Neural crest cell (in vitro differentiated cells): ENCODE measurements at regions not wholly inside any gene's neighbourhood (a gene's known extent, or its start where the extent isn't known, plus 50 kb on each side); places are given as distances from the start of the nearest gene placed in this dataset.

Experiments used
- DNase-seq: peaks from one replicate; pipeline ENCODE4 v3.0.0; 2021; ENCODE audit warnings: low read depth, mixed read lengths, low spot score
- H3K27ac Mint-ChIP-seq: one replicate; pipeline ENCODE4 v1.8.0; 2021; ENCODE audit warnings: mild to moderate bottlenecking, mixed read lengths; ENCODE audit not compliant: unreplicated experiment
- H3K27me3 Mint-ChIP-seq: 2 replicates; pipeline ENCODE4 v1.8.0; 2021; ENCODE audit warnings: low read depth, mild to moderate bottlenecking, mixed read lengths
- H3K36me3 Mint-ChIP-seq: 2 replicates; pipeline ENCODE4 v1.8.0; 2021; ENCODE audit warnings: low read depth, mild to moderate bottlenecking, mixed read lengths
- H3K4me1 Mint-ChIP-seq: 2 replicates; pipeline ENCODE4 v1.8.0; 2021; ENCODE audit warnings: mixed read lengths
- H3K4me3 Mint-ChIP-seq: one replicate; pipeline ENCODE4 v1.8.0; 2021; ENCODE audit warnings: mild to moderate bottlenecking, mixed read lengths
- H3K9me3 Mint-ChIP-seq: 2 replicates; pipeline ENCODE4 v1.8.0; 2021; ENCODE audit warnings: mixed read lengths
- TF ChIP-seq, protein P1 (sequence below): fragments of 200-600 bp; sonication (generic); conservative IDR thresholded peaks from 2 replicates; pipeline ENCODE4 v1.5.0; 2021; ENCODE audit warnings: antibody characterized with exemption, mild to moderate bottlenecking

DNA sequence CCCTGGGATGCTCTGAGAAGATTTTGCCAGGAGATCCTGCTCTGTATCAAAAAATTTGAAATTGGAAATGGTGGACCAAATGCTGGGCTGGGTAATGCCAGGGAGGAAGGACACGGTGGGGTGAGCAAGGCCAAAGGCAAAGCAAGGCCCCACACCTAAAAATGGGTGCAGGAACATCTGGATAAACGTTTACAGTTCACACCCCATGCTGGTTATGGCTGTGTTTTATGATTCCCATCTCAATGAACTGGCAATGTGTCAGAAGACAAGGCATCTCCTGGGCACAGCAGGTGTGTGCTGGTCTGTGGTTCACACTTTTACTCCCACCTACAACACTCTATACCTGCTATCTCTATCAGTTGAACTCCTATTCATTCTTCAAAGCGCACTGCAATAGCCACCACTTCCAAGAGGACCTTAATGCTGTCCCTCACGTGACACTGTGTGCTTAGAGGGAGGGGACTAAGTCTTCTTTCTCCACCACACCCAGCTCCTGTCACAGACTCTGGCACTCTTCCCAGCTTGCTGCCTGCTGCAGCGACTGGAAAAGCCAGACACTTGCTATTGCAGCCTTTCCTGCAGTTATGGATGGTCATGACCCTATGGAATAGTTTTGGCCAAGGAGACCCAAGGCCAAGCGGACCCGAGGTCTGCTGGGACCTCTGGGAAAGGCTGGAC lies 277.5 kb downstream of the CTTN start:
- Mint-ChIP-seq H3K27ac (no peak overlapping the region), H3K9me3 (no peaks in the 10 kb centered on the region), H3K27me3 (no peaks in the 10 kb centered on the region), H3K4me1 (peaks cover 5% of the 10 kb centered on the region), H3K36me3 (no peaks in the 10 kb centered on the region), H3K4me3 (no peak overlapping the region)
- TF ChIP-seq, protein P1, sequence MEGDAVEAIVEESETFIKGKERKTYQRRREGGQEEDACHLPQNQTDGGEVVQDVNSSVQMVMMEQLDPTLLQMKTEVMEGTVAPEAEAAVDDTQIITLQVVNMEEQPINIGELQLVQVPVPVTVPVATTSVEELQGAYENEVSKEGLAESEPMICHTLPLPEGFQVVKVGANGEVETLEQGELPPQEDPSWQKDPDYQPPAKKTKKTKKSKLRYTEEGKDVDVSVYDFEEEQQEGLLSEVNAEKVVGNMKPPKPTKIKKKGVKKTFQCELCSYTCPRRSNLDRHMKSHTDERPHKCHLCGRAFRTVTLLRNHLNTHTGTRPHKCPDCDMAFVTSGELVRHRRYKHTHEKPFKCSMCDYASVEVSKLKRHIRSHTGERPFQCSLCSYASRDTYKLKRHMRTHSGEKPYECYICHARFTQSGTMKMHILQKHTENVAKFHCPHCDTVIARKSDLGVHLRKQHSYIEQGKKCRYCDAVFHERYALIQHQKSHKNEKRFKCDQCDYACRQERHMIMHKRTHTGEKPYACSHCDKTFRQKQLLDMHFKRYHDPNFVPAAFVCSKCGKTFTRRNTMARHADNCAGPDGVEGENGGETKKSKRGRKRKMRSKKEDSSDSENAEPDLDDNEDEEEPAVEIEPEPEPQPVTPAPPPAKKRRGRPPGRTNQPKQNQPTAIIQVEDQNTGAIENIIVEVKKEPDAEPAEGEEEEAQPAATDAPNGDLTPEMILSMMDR, result no peak
- no peak for DNase-seq

DNA sequence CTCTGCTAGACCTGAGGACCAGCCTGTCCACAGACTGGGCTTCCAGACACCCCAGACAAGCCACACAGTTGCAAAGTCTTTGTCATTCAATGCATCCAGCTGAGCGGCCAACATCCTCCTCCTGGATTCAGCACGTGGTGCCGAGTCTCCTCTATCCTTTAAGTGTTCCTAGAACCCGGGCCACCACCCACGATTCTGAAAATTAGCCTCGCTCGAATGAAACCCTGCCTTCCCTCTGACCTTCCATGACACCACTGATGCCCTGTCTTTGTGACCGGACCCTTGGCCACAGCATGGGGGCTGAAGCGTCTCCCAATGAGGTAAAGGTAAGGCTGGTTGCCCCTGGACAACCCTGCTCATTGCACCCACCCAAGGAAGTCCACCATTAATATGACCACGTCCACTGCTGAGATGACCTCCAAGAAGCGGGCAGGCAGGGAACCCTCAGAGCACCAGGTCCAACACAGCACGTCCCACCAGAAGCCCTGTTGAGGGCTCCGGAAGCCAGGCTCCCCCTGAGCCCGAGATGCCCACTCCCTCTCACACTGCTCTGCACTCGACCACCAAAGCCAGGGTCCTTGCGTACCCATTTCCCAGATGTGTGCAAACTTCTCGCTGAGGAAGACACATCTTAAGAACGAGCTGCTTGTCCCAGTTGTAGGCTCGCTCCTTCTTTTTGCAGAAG lies 279.0 kb downstream of the CTTN start:
- TF ChIP-seq, protein P1, result no peak
- Mint-ChIP-seq H3K27ac (no peak overlapping the region), H3K27me3 (no peaks in the 10 kb centered on the region), H3K4me3 (no peak overlapping the region), H3K4me1 (peaks cover 3% of the 10 kb centered on the region), H3K9me3 (no peaks in the 10 kb centered on the region), H3K36me3 (no peaks in the 10 kb centered on the region)
- no peak for DNase-seq

DNA sequence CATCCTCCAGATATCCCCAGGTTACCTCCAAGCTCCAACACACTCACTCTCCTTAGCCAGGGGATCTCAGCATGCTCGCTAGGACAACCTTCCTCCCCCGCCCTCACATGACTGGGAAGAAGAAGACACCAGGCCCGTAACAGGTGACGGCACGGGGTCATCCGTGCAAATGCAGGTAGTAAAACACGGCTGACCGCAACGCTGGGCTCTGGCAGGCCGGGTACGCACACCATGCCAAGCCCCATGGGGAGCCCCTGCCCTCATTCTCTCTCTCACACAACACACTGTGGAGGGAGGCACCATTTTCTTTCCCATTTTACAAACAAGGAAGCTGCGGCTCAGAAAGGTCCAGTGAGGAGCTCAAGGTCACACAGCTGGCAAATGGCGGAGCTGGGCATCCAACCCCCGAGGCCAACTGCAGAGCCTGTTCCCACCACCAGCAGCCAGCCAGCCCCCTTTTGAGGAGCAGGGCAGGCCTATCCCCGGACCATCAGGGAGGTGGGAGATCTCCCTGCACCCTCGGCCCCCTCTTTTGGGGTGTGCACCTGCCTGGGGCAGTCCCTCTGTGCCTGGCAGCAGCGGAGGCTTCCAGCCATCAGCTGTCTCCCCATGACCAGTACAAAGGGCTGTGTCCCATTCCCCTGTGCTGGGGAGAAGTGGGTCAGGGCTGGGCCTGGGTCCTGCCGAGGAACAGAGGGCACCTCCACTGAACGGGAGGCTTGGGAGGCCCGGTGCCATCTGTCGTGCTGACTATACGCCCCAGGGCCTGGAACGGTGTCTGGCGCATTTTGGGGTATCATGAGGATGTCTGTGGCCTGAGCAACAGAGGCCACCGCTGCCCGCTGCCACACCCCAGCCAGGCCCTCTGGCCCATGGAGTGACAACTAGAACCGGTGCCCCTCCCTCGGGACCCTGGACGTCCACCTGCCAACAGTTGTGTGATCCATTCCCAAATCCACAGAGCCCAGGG lies 280.9 kb downstream of the CTTN start:
- peak overlapping the region; percentile 67 for H3K27ac Mint-ChIP-seq
- no peaks in the 10 kb centered on the region for H3K36me3 Mint-ChIP-seq
- TF ChIP-seq, protein P1, result no peak
- H3K27me3 Mint-ChIP-seq, result no peaks in the 10 kb centered on the region
- no peak for DNase-seq
- no peak overlapping the region for H3K4me3 Mint-ChIP-seq
- no peaks in the 10 kb centered on the region for H3K4me1 Mint-ChIP-seq
- no peaks in the 10 kb centered on the region for H3K9me3 Mint-ChIP-seq

DNA sequence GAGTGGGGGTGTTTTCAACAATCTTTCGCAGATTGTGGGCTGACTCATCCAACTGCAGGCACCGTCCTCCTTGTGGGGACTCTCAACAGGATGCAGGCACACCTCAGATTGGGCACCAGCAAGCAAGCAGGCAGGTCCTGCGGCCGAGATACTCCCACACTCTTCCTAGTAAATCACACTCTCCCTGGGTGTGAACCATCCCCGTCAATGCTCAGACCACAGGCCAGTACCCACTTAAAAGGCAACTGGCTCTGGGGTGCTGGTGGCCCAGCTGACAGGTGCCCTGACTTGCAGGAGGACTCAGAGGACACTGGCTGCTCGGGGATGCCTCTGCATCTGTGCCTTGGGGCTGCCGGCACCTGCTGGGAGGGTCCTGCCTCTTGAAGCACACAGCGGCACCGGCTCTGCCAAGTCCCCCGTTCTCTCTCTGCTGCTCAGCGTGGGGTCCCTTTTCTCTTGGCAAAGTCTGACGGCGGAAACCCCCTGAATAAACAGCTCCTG lies 282.5 kb downstream of the CTTN start:
- Mint-ChIP-seq H3K27ac (peak overlapping the region; percentile 35), H3K4me1 (no peaks in the 10 kb centered on the region), H3K36me3 (no peaks in the 10 kb centered on the region), H3K9me3 (no peaks in the 10 kb centered on the region), H3K27me3 (no peaks in the 10 kb centered on the region), H3K4me3 (no peak overlapping the region)
- no peak for DNase-seq
- TF ChIP-seq, protein P1, result no peak

DNA sequence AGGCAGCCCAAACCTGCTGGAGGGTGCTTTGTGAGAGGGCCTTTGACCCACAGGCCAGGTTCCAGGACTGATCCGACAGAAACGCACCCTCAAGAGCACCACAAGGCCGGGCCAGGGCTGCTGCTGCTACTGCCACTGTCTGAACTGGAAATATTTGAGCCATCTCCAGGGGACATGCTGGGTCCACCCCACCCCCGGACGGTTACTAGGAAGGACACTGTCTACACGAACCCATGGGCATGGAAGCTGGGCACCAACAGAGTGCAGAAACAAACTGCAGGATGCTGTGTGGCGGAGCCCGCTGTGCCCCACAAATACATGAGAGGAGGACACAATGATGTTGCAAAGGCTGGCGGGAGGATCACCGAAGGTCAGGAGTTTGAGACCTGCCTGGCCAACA lies 283.7 kb downstream of the CTTN start:
- no peaks in the 10 kb centered on the region for H3K9me3 Mint-ChIP-seq
- DNase-seq, result no peak
- H3K27ac Mint-ChIP-seq, result no peak overlapping the region
- no peaks in the 10 kb centered on the region for H3K27me3 Mint-ChIP-seq
- TF ChIP-seq, protein P1, result no peak
- no peaks in the 10 kb centered on the region for H3K4me1 Mint-ChIP-seq
- no peak overlapping the region for H3K4me3 Mint-ChIP-seq
- no peaks in the 10 kb centered on the region for H3K36me3 Mint-ChIP-seq
